PC-9 (cell line): ENCODE measurements at regions not wholly inside any gene's neighbourhood (a gene's known extent, or its start where the extent isn't known, plus 50 kb on each side); places are given as distances from the start of the nearest gene placed in this dataset.

Source experiments
- CTCF ChIP-seq: fragments of 200-600 bp; sonication (generic); conservative IDR thresholded peaks from 2 replicates; pipeline ENCODE4 v1.6.1; 2017; ENCODE audit warnings: mixed run types, antibody characterized with exemption, mild to moderate bottlenecking, moderate library complexity
- EZH2 ChIP-seq: fragments of 200-600 bp; sonication (generic); IDR thresholded peaks from 2 replicates; pipeline ENCODE4 v1.8.0; 2017; ENCODE audit warnings: antibody characterized with exemption, low read depth

GRCh38 chr17:65456368-65457151 lies 104.9 kb downstream of the AXIN2 start:
- TF ChIP-seq CTCF (no peak), EZH2 (no peak)
